HS-27A (cell line): ENCODE measurements at regions not wholly inside any gene's neighbourhood (a gene's known extent, or its start where the extent isn't known, plus 50 kb on each side); places are given as distances from the start of the nearest gene placed in this dataset.

ENCODE experiments used
- DNase-seq: peaks from one replicate; pipeline ENCODE4 v3.0.0-alpha.2; 2012; ENCODE audit warnings: low read depth, missing footprints

- DNase-seq, result no peak
Measured at GRCh38 chr4:147312376-147313046, 168.4 kb upstream of the EDNRA start.

GRCh38 chr4:147313108-147313507 lies 167.8 kb upstream of the EDNRA start:
- no peak for DNase-seq

- no peak for DNase-seq
Measured at GRCh38 chr4:147318586-147318985, 162.3 kb upstream of the EDNRA start.

GRCh38 chr4:147325571-147325981 lies 155.3 kb upstream of the EDNRA start:
- no peak for DNase-seq

- DNase-seq, result no peak
Measured at GRCh38 chr4:147326591-147326990, 154.3 kb upstream of the EDNRA start.

- DNase-seq, result no peak
Measured at GRCh38 chr4:147327322-147327721, 153.6 kb upstream of the EDNRA start.

GRCh38 chr4:147328189-147328588 lies 152.7 kb upstream of the EDNRA start:
- no peak for DNase-seq

GRCh38 chr4:147328756-147329446 lies 152.0 kb upstream of the EDNRA start:
- no peak for DNase-seq

- DNase-seq, result no peak
Measured at GRCh38 chr4:147332091-147332490, 148.8 kb upstream of the EDNRA start.

- no peak for DNase-seq
Measured at GRCh38 chr4:147334478-147334877, 146.4 kb upstream of the EDNRA start.

- DNase-seq, result no peak
Measured at GRCh38 chr4:147335183-147335582, 145.7 kb upstream of the EDNRA start.

- DNase-seq, result no peak
Measured at GRCh38 chr4:147336252-147336651, 144.6 kb upstream of the EDNRA start.

- no peak for DNase-seq
Measured at GRCh38 chr4:147339100-147339499, 141.8 kb upstream of the EDNRA start.

GRCh38 chr4:147340111-147340510 lies 140.8 kb upstream of the EDNRA start:
- DNase-seq, result no peak

GRCh38 chr4:147340591-147341120 lies 140.2 kb upstream of the EDNRA start:
- DNase-seq, result no peak

- no peak for DNase-seq
Measured at GRCh38 chr4:147343692-147344091, 137.2 kb upstream of the EDNRA start.

- DNase-seq, result no peak
Measured at GRCh38 chr4:147345662-147346061, 135.2 kb upstream of the EDNRA start.

GRCh38 chr4:147347217-147347616 lies 133.7 kb upstream of the EDNRA start:
- no peak for DNase-seq

GRCh38 chr4:147349193-147349592 lies 131.7 kb upstream of the EDNRA start:
- no peak for DNase-seq

GRCh38 chr4:147351083-147351787 lies 129.7 kb upstream of the EDNRA start:
- no peak for DNase-seq

GRCh38 chr4:147354237-147354636 lies 126.7 kb upstream of the EDNRA start:
- DNase-seq, result no peak

GRCh38 chr4:147355032-147355656 lies 125.8 kb upstream of the EDNRA start:
- no peak for DNase-seq
